ENCODE measurements at regions not wholly inside any gene's neighbourhood (a gene's known extent, or its start where the extent isn't known, plus 50 kb on each side); places are given as distances from the start of the nearest gene placed in this dataset.

DNA sequence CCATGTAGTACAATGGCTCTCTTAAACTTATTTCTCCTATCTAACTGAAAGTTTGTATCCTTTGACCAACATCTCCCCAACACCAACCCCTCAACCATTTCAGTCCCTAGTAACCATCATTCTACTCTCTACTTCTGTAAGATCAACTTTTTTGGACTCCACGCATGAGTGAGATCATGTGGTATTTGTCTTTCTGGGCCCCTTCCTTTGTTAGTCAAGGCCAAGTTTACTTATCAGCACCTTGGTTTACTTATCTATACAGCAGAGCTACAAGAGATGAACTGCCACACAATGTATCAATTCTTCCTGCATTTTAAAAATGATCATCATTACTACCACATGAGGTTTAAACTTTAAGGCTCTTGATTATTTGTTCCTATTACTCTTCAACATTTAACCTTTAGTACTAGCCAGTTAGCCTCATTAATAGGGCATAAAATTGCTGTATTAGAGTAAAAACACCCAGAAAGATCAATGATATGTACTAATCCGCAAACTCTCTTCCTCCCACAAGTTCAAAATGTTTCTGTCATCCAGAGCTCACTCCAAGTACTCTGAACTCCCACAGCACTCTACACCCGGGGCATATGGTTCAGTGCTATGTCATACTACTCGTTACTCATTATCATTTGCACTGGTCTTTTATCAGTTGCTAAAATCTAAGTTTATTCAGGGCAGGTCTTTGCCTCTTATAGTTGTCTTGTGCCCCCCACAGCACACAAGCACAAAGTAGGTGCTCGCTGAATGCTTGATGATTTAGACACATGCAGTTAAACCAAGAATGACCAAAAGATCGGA, 145.7 kb upstream of the ADAMTS3 start (continued):
- TF ChIP-seq, protein P1, sequence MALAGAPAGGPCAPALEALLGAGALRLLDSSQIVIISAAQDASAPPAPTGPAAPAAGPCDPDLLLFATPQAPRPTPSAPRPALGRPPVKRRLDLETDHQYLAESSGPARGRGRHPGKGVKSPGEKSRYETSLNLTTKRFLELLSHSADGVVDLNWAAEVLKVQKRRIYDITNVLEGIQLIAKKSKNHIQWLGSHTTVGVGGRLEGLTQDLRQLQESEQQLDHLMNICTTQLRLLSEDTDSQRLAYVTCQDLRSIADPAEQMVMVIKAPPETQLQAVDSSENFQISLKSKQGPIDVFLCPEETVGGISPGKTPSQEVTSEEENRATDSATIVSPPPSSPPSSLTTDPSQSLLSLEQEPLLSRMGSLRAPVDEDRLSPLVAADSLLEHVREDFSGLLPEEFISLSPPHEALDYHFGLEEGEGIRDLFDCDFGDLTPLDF (CRISPR knock-in tag; IDR thresholded peaks at IDR 0.05): no peak

DNA sequence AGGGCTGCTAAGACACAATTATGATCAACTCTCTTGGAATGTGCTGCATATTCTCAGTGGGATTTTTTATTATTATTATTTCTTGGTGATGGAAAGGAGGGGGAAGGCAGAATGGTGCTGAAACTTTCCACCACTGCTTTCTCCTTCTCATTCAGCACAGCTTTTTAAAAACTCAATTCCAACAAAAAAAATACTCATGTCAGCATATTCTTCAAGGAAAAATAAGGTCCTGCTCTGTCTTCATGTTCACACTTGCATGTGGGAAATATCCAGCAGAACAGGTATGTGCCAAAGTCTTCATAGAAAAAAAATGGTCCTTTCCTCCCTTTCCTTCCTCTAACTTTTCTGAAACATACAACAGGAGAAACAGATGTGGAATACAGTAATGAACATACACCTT, 144.0 kb upstream of the ADAMTS3 start:
- TF ChIP-seq ELF4 (CRISPR knock-in tag; IDR thresholded peaks at IDR 0.05; ENCODE audit: low read depth) (no peak), EMX1 (CRISPR knock-in tag; IDR thresholded peaks at IDR 0.05) (no peak), ZNF671 (CRISPR knock-in tag; IDR thresholded peaks at IDR 0.05) (no peak), CREM (CRISPR knock-in tag; IDR thresholded peaks at IDR 0.05) (no peak), RELA (CRISPR knock-in tag; IDR thresholded peaks at IDR 0.05; ENCODE audit: borderline replicate concordance) (no peak), ZNF121 (CRISPR knock-in tag; IDR thresholded peaks at IDR 0.05) (no peak), SOX15 (CRISPR knock-in tag; IDR thresholded peaks at IDR 0.05) (no peak)
- TF ChIP-seq, protein P2, sequence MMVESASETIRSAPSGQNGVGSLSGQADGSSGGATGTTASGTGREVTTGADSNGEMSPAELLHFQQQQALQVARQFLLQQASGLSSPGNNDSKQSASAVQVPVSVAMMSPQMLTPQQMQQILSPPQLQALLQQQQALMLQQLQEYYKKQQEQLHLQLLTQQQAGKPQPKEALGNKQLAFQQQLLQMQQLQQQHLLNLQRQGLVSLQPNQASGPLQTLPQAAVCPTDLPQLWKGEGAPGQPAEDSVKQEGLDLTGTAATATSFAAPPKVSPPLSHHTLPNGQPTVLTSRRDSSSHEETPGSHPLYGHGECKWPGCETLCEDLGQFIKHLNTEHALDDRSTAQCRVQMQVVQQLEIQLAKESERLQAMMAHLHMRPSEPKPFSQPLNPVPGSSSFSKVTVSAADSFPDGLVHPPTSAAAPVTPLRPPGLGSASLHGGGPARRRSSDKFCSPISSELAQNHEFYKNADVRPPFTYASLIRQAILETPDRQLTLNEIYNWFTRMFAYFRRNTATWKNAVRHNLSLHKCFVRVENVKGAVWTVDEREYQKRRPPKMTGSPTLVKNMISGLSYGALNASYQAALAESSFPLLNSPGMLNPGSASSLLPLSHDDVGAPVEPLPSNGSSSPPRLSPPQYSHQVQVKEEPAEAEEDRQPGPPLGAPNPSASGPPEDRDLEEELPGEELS (CRISPR knock-in tag; IDR thresholded peaks at IDR 0.05): no peak
- TF ChIP-seq, protein P3, sequence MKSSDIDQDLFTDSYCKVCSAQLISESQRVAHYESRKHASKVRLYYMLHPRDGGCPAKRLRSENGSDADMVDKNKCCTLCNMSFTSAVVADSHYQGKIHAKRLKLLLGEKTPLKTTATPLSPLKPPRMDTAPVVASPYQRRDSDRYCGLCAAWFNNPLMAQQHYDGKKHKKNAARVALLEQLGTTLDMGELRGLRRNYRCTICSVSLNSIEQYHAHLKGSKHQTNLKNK (CRISPR knock-in tag; IDR thresholded peaks at IDR 0.05): no peak
- TF ChIP-seq, protein P4, sequence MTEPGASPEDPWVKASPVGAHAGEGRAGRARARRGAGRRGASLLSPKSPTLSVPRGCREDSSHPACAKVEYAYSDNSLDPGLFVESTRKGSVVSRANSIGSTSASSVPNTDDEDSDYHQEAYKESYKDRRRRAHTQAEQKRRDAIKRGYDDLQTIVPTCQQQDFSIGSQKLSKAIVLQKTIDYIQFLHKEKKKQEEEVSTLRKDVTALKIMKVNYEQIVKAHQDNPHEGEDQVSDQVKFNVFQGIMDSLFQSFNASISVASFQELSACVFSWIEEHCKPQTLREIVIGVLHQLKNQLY (CRISPR knock-in tag; IDR thresholded peaks at IDR 0.05): no peak
- TF ChIP-seq, protein P5, sequence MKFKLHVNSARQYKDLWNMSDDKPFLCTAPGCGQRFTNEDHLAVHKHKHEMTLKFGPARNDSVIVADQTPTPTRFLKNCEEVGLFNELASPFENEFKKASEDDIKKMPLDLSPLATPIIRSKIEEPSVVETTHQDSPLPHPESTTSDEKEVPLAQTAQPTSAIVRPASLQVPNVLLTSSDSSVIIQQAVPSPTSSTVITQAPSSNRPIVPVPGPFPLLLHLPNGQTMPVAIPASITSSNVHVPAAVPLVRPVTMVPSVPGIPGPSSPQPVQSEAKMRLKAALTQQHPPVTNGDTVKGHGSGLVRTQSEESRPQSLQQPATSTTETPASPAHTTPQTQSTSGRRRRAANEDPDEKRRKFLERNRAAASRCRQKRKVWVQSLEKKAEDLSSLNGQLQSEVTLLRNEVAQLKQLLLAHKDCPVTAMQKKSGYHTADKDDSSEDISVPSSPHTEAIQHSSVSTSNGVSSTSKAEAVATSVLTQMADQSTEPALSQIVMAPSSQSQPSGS (CRISPR knock-in tag; IDR thresholded peaks at IDR 0.05; ENCODE audit: borderline replicate concordance, low read depth): no peak
- TF ChIP-seq, protein P6, sequence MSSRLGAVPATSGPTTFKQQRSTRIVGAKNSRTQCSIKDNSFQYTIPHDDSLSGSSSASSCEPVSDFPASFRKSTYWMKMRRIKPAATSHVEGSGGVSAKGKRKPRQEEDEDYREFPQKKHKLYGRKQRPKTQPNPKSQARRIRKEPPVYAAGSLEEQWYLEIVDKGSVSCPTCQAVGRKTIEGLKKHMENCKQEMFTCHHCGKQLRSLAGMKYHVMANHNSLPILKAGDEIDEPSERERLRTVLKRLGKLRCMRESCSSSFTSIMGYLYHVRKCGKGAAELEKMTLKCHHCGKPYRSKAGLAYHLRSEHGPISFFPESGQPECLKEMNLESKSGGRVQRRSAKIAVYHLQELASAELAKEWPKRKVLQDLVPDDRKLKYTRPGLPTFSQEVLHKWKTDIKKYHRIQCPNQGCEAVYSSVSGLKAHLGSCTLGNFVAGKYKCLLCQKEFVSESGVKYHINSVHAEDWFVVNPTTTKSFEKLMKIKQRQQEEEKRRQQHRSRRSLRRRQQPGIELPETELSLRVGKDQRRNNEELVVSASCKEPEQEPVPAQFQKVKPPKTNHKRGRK (CRISPR knock-in tag; IDR thresholded peaks at IDR 0.05; ENCODE audit: borderline replicate concordance): no peak
- H3K27ac Mint-ChIP-seq: no peak overlapping the region
- ChIA-PET POLR2A (no interaction called here), CTCF (no interaction called here)
- peaks cover 7% of the 10 kb centered on the region for H3K4me1 Mint-ChIP-seq
- H3K27me3 Mint-ChIP-seq (ENCODE audit: low read depth): no peaks in the 10 kb centered on the region
- H3K9me3 Mint-ChIP-seq: no peaks in the 10 kb centered on the region
- H3K4me3 Mint-ChIP-seq: no peak overlapping the region
- DNase-seq (ENCODE audit: low spot score): no peak
- no peak for ATAC-seq
- no peaks in the 10 kb centered on the region for H3K36me3 Mint-ChIP-seq

DNA sequence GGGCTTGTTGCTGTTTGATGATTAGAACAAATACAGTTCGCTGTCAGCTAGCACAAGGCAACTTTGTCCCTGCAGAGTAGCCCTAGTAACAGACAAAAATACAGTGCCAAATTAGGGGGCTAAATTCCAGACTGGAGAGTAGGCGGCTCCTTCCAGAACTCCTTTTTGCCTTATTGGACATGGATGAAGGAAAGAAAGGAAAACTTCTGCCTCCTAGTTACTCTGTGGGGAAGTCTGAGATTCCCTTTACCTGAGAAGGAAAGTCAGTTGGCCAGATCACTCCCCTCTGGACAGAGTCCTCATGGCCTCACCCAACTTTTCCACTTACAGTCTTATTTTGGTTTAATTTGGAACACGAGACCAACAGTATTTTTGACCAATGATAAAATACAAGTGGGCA, 140.5 kb upstream of the ADAMTS3 start:
- Mint-ChIP-seq H3K27ac (no peak overlapping the region), H3K27me3 (ENCODE audit: low read depth) (no peaks in the 10 kb centered on the region), H3K9me3 (no peaks in the 10 kb centered on the region), H3K4me3 (no peak overlapping the region), H3K36me3 (no peaks in the 10 kb centered on the region), H3K4me1 (peaks cover 13% of the 10 kb centered on the region)
- TF ChIP-seq, protein P7, sequence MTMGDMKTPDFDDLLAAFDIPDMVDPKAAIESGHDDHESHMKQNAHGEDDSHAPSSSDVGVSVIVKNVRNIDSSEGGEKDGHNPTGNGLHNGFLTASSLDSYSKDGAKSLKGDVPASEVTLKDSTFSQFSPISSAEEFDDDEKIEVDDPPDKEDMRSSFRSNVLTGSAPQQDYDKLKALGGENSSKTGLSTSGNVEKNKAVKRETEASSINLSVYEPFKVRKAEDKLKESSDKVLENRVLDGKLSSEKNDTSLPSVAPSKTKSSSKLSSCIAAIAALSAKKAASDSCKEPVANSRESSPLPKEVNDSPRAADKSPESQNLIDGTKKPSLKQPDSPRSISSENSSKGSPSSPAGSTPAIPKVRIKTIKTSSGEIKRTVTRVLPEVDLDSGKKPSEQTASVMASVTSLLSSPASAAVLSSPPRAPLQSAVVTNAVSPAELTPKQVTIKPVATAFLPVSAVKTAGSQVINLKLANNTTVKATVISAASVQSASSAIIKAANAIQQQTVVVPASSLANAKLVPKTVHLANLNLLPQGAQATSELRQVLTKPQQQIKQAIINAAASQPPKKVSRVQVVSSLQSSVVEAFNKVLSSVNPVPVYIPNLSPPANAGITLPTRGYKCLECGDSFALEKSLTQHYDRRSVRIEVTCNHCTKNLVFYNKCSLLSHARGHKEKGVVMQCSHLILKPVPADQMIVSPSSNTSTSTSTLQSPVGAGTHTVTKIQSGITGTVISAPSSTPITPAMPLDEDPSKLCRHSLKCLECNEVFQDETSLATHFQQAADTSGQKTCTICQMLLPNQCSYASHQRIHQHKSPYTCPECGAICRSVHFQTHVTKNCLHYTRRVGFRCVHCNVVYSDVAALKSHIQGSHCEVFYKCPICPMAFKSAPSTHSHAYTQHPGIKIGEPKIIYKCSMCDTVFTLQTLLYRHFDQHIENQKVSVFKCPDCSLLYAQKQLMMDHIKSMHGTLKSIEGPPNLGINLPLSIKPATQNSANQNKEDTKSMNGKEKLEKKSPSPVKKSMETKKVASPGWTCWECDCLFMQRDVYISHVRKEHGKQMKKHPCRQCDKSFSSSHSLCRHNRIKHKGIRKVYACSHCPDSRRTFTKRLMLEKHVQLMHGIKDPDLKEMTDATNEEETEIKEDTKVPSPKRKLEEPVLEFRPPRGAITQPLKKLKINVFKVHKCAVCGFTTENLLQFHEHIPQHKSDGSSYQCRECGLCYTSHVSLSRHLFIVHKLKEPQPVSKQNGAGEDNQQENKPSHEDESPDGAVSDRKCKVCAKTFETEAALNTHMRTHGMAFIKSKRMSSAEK (CRISPR knock-in tag; IDR thresholded peaks at IDR 0.05; ENCODE audit: borderline replicate concordance): no peak
- TF ChIP-seq, protein P3 (CRISPR knock-in tag; IDR thresholded peaks at IDR 0.05): no peak
- no peak for TF ChIP-seq ZNF232 (CRISPR knock-in tag; IDR thresholded peaks at IDR 0.05)
- DNase-seq (ENCODE audit: low spot score) (no peak), ATAC-seq (no peak)
- ChIA-PET POLR2A (no interaction called here), CTCF (no interaction called here)

Data from WTC11 (cell line).